ENCODE measurements at regions not wholly inside any gene's neighbourhood (a gene's known extent, or its start where the extent isn't known, plus 50 kb on each side); places are given as distances from the start of the nearest gene placed in this dataset.

- H2AFZ ChIP-seq (ENCODE audit: low read length), result no peak overlapping the region
- no peaks in the 10 kb centered on the region for H4K20me1 ChIP-seq (ENCODE audit: insufficient read depth, low read length, poor library complexity, severe bottlenecking)
- peaks cover 6% of the 10 kb centered on the region; the same call in 1 of the 2 replicates for H3F3A ChIP-seq (ENCODE audit: low read depth)
- peaks cover 37% of the 10 kb centered on the region for H3K4me1 ChIP-seq (ENCODE audit: insufficient read depth, low read length, poor library complexity, severe bottlenecking)
- H3K36me3 ChIP-seq (ENCODE audit: insufficient read depth, low read length), result no peaks in the 10 kb centered on the region
- H3K9ac ChIP-seq (ENCODE audit: low read depth, low read length, poor library complexity, severe bottlenecking), result no peak overlapping the region
- no peaks in the 10 kb centered on the region for H3K79me2 ChIP-seq (ENCODE audit: insufficient read depth, low read length)
- H3K4me3 ChIP-seq (ENCODE audit: low read length, poor library complexity, severe bottlenecking), result no peak overlapping the region
- peak overlapping the region; percentile 44 for H3K4me2 ChIP-seq (ENCODE audit: low read depth, low read length, poor library complexity, severe bottlenecking)
- no peak for TF ChIP-seq CTCF (conservative IDR thresholded peaks at IDR 0.05; ENCODE audit: low read length)
- no peak for TF ChIP-seq EZH2phosphoT487 (IDR thresholded peaks at IDR 0.05; ENCODE audit: borderline replicate concordance)
- no peaks in the 10 kb centered on the region for H3K9me3 ChIP-seq (ENCODE audit: insufficient read depth, low read depth, low read length)
- no peaks in the 10 kb centered on the region for H3K27me3 ChIP-seq (ENCODE audit: insufficient read depth, low read length, poor library complexity, severe bottlenecking)
- H3K9me2 ChIP-seq (replicated peaks; ENCODE audit: low read depth, low read length), result no peaks in the 10 kb centered on the region
Observed at GRCh38 chr4:74631988-74632387, 162.3 kb downstream of the BTC start.

DNA sequence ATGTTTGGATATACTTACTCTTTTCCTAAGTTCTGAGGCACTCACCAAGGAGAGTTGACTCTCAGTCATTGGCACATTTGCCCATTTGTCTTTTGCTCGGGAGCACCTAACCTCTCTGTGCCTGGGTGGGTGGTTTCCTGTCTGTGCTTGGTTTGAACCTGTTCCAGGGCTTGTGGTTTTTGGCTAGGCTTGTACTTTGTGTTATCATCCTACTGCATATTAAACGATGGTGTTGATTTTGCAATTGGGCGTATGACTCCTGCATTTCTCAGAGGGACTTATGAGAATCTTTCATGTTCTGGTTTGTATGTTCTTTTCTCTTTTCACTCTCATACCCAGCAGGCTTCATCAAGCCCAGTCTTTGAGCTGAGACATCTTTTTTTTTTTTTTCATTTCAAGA is 161.7 kb downstream of the BTC start:
- Histone ChIP-seq H3F3A (ENCODE audit: low read depth) (peaks cover 6% of the 10 kb centered on the region; the same call in 1 of the 2 replicates), H3K9me2 (replicated peaks; ENCODE audit: low read depth, low read length) (no peaks in the 10 kb centered on the region), H3K27me3 (ENCODE audit: insufficient read depth, low read length, poor library complexity, severe bottlenecking) (no peaks in the 10 kb centered on the region), H2AFZ (ENCODE audit: low read length) (no peak overlapping the region), H3K4me2 (ENCODE audit: low read depth, low read length, poor library complexity, severe bottlenecking) (peak overlapping the region; percentile 46), H3K4me3 (ENCODE audit: low read length, poor library complexity, severe bottlenecking) (peak overlapping the region; percentile 1), H3K36me3 (ENCODE audit: insufficient read depth, low read length) (no peaks in the 10 kb centered on the region), H3K9me3 (ENCODE audit: insufficient read depth, low read depth, low read length) (no peaks in the 10 kb centered on the region), H3K79me2 (ENCODE audit: insufficient read depth, low read length) (no peaks in the 10 kb centered on the region), H4K20me1 (ENCODE audit: insufficient read depth, low read length, poor library complexity, severe bottlenecking) (no peaks in the 10 kb centered on the region), H3K4me1 (ENCODE audit: insufficient read depth, low read length, poor library complexity, severe bottlenecking) (peaks cover 37% of the 10 kb centered on the region), H3K9ac (ENCODE audit: low read depth, low read length, poor library complexity, severe bottlenecking) (no peak overlapping the region)
- TF ChIP-seq EZH2phosphoT487 (IDR thresholded peaks at IDR 0.05; ENCODE audit: borderline replicate concordance) (no peak), CTCF (conservative IDR thresholded peaks at IDR 0.05; ENCODE audit: low read length) (no peak)

DNA sequence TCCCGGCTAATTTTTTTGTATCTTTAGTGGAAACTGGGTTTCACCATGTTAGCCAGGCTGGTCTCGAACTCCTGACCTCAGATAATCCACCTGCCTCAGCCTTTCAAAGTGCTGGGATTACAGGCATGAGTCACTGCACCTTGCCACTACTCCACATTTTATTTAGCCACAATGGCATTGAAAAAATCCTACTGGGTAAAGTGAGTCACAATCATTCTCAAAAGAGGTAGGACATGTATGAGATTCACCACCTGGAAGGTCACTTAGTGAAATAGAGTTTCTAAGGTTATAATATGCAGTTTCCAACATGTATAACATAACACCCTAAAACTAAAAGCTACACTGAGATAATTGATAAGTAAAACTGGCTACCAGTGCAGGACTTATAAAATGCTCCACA is 159.2 kb downstream of the BTC start:
- H3K36me3 ChIP-seq (ENCODE audit: insufficient read depth, low read length), result no peaks in the 10 kb centered on the region
- H3K9me2 ChIP-seq (replicated peaks; ENCODE audit: low read depth, low read length), result no peaks in the 10 kb centered on the region
- peaks cover 6% of the 10 kb centered on the region; the same call in 1 of the 2 replicates for H3F3A ChIP-seq (ENCODE audit: low read depth)
- H3K9ac ChIP-seq (ENCODE audit: low read depth, low read length, poor library complexity, severe bottlenecking), result no peak overlapping the region
- no peak overlapping the region for H3K4me2 ChIP-seq (ENCODE audit: low read depth, low read length, poor library complexity, severe bottlenecking)
- no peak overlapping the region for H3K4me3 ChIP-seq (ENCODE audit: low read length, poor library complexity, severe bottlenecking)
- TF ChIP-seq CTCF (conservative IDR thresholded peaks at IDR 0.05; ENCODE audit: low read length) (no peak), EZH2phosphoT487 (IDR thresholded peaks at IDR 0.05; ENCODE audit: borderline replicate concordance) (no peak)
- H2AFZ ChIP-seq (ENCODE audit: low read length), result no peak overlapping the region
- H3K79me2 ChIP-seq (ENCODE audit: insufficient read depth, low read length), result no peaks in the 10 kb centered on the region
- no peaks in the 10 kb centered on the region for H3K9me3 ChIP-seq (ENCODE audit: insufficient read depth, low read depth, low read length)
- no peaks in the 10 kb centered on the region for H3K27me3 ChIP-seq (ENCODE audit: insufficient read depth, low read length, poor library complexity, severe bottlenecking)
- H3K4me1 ChIP-seq (ENCODE audit: insufficient read depth, low read length, poor library complexity, severe bottlenecking), result peaks cover 28% of the 10 kb centered on the region
- H4K20me1 ChIP-seq (ENCODE audit: insufficient read depth, low read length, poor library complexity, severe bottlenecking), result no peaks in the 10 kb centered on the region

All from Loucy (cell line).